Endothelial cell of umbilical vein (primary cell): ENCODE measurements at regions not wholly inside any gene's neighbourhood (a gene's known extent, or its start where the extent isn't known, plus 50 kb on each side); places are given as distances from the start of the nearest gene placed in this dataset.

Experiments used
- BruUV-seq: library from RNA; stranded (reverse); fragments of 400-500 nt; replicated peaks from 2 replicates; lab custom pipeline; 2021; lab: Mats Ljungman, UMichigan
- CTCF ChIA-PET: fragments of 300-600, 350-600 bp; sonication (Branson Sonifier 250); formaldehyde crosslinking; loops from one replicate; lab custom pipeline; 2021; ENCODE audit warnings: antibody characterized with exemption, inconsistent platforms; lab: Charles Lee
- POLR2A ChIA-PET: fragments of 300-600, 350-600 bp; sonication (Branson Sonifier 250); formaldehyde crosslinking; loops from one replicate; lab custom pipeline; 2021; ENCODE audit warnings: antibody characterized with exemption, inconsistent platforms; lab: Charles Lee
- DNase-seq: peaks from one replicate; pipeline ENCODE4 v3.0.0-alpha.2; 2011; ENCODE audit warnings: low read depth, low spot score
- FAIRE-seq: peaks from 2 replicates; lab custom pipeline; 2011; peaks lifted over from hg19 to GRCh38; lab: Jason Lieb, UNC
- H2AFZ ChIP-seq: 2 replicates; pipeline ENCODE4 v1.6.0; 2012; ENCODE audit warnings: low read depth, low read length, control low read depth, inconsistent platforms
- H3K27ac ChIP-seq: 2 replicates; pipeline ENCODE4 v1.5.1; 2011; ENCODE audit warnings: low read depth, mild to moderate bottlenecking, control low read depth, low read length, moderate library complexity; ENCODE audit not compliant: insufficient read depth
- H3K27me3 ChIP-seq, 2 experiments: 2 replicates each; pipeline versions ENCODE4 v1.6.0 to v1.6.1; 2011; ENCODE audit warnings: low read length in 2 of 2, mixed read lengths in 1 of 2; ENCODE audit not compliant: control insufficient read depth in 2 of 2, insufficient read depth in 2 of 2
- H3K36me3 ChIP-seq, 2 experiments: 2 replicates in 1 of 2; 3 replicates in 1 of 2; pipeline ENCODE4 v1.5.1; 2011; ENCODE audit warnings: low read length in 2 of 2, mild to moderate bottlenecking in 1 of 2, moderate library complexity in 1 of 2; ENCODE audit not compliant: control insufficient read depth in 2 of 2, insufficient read depth in 2 of 2; ENCODE audit errors: extremely low read depth in 1 of 2
- H3K4me1 ChIP-seq: 3 replicates; pipeline ENCODE4 v1.5.1; 2011; ENCODE audit warnings: mild to moderate bottlenecking, low read length; ENCODE audit not compliant: control insufficient read depth, insufficient read depth; ENCODE audit errors: extremely low read depth
- H3K4me2 ChIP-seq: 2 replicates; pipeline ENCODE4 v1.6.1; 2011; ENCODE audit warnings: low read length, control low read depth, mixed read lengths; ENCODE audit not compliant: insufficient read depth
- H3K4me3 ChIP-seq, 3 experiments: fragments of 200-600 bp in 1 of 3; sonication (generic), shearing (Covaris generic) in 1 of 3; replicated peaks in 1 of 3; 2 replicates each; pipeline ENCODE4 v1.5.1; 2011 to 2016; ENCODE audit warnings: control low read depth in 3 of 3, low read length in 3 of 3, mild to moderate bottlenecking in 2 of 3, inconsistent platforms in 1 of 3, low read depth in 1 of 3, moderate library complexity in 1 of 3; ENCODE audit not compliant: insufficient read depth in 1 of 3
- H3K79me2 ChIP-seq: 2 replicates; pipeline ENCODE4 v1.6.0; 2012; ENCODE audit warnings: low read length, inconsistent platforms; ENCODE audit not compliant: control insufficient read depth, insufficient read depth
- H3K9ac ChIP-seq: replicated peaks from 2 replicates; pipeline ENCODE3; 2011; ENCODE audit warnings: low read length, control low read depth; ENCODE audit not compliant: insufficient read depth; ENCODE audit errors: extremely low read depth
- H3K9me1 ChIP-seq: replicated peaks from 3 replicates; pipeline ENCODE4 v1.6.0; 2011; ENCODE audit warnings: mild to moderate bottlenecking, low read length; ENCODE audit not compliant: control insufficient read depth, insufficient read depth; ENCODE audit errors: extremely low read depth
- H3K9me3 ChIP-seq: replicated peaks from 2 replicates; pipeline ENCODE4 v1.5.1; 2012; ENCODE audit warnings: low read length, inconsistent platforms; ENCODE audit not compliant: control insufficient read depth, insufficient read depth
- H4K20me1 ChIP-seq: replicated peaks from 2 replicates; pipeline ENCODE3; 2011; ENCODE audit warnings: mild to moderate bottlenecking, low read length; ENCODE audit not compliant: control insufficient read depth, insufficient read depth; ENCODE audit errors: extremely low read depth
- EZH2 ChIP-seq: IDR thresholded peaks from 2 replicates; pipeline ENCODE4 v1.6.1; 2012; ENCODE audit warnings: borderline replicate concordance, low read depth, mild to moderate bottlenecking, moderate library complexity, low read length, inconsistent platforms; ENCODE audit not compliant: severe bottlenecking
- FOS ChIP-seq: IDR thresholded peaks from 2 replicates; pipeline ENCODE4 v1.6.1; 2011; ENCODE audit warnings: mild to moderate bottlenecking, low read length, moderate library complexity, borderline replicate concordance; ENCODE audit not compliant: insufficient read depth
- GATA2 ChIP-seq: IDR thresholded peaks from 2 replicates; pipeline ENCODE4 v1.7.0; 2011; ENCODE audit warnings: low read depth, mild to moderate bottlenecking, moderate library complexity, mixed read lengths, low read length; ENCODE audit not compliant: insufficient read length, insufficient read depth
- JUN ChIP-seq: IDR thresholded peaks from 2 replicates; pipeline ENCODE4 v1.6.1; 2011; ENCODE audit warnings: borderline replicate concordance, low read depth; ENCODE audit not compliant: insufficient read length, insufficient read depth
- MYC ChIP-seq: IDR thresholded peaks from one replicate; pipeline ENCODE4 v1.6.1; 2011; ENCODE audit warnings: mild to moderate bottlenecking, low read depth, low read length
- POLR2A ChIP-seq: IDR thresholded peaks from 2 replicates; pipeline ENCODE4 v1.6.1; 2012; ENCODE audit warnings: low read depth, mild to moderate bottlenecking, control low read depth, low read length
- POLR2AphosphoS5 ChIP-seq: IDR thresholded peaks from 2 replicates; pipeline ENCODE4 v1.6.1; 2012; ENCODE audit warnings: low read depth, mild to moderate bottlenecking, control low read depth, low read length, moderate library complexity; ENCODE audit not compliant: insufficient read depth
- dilution Hi-C: fragments of 300-500 bp; cut with MboI; formaldehyde crosslinking; loops from one replicate; pipeline ENCODE4 v1.15.0; 2019; ENCODE audit warnings: low sequenced_read_pairs; ENCODE audit not compliant: extremely low pct_ligation_motif_present
- intact Hi-C: fragments of 100-400 bp; cut with micrococcal nuclease; formaldehyde crosslinking; loops from one replicate; pipeline ENCODE4 v1.10.0; 2022
- TF ChIP-seq, protein P1 (sequence below): IDR thresholded peaks from 2 replicates; pipeline ENCODE4 v1.6.1; 2011; ENCODE audit not compliant: insufficient read depth, insufficient read length
- TF ChIP-seq, protein P2 (sequence below), 2 donors: IDR thresholded peaks; 1 replicate in 1 of 2; 2 replicates in 1 of 2; pipeline ENCODE4 v1.5.1; 2011; ENCODE audit warnings: low read length in 2 of 2, mild to moderate bottlenecking in 2 of 2, moderate library complexity in 2 of 2, control low read depth in 1 of 2, inconsistent platforms in 1 of 2, low read depth in 1 of 2; ENCODE audit not compliant: insufficient read depth in 1 of 2; ENCODE audit errors: extremely low read depth in 1 of 2

DNA sequence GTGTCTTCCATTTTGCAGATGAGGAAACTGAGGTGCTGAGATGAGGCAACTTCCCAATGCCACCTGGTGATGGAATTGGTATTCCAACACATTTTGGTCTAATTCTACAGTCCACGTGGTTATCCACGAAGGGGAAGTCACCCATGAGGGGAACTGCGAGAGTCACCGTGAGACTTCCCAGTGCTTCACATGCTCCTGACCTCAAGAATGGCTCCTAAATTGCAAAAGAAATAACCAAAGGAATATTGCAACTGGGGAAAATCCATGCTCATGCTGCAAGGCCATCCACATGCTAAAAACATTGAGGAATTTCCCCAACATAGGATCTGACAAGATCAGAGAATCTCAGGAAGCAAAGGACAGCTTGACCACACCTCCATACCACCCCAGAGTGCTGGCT, 153.9 kb downstream of the HS3ST3B1 start:
- dilution Hi-C loops: no loop called here
- Histone ChIP-seq H3K4me1 (no peaks in the 10 kb centered on the region), H4K20me1 (no peaks in the 10 kb centered on the region), H3K9me1 (no peaks in the 10 kb centered on the region), H3K79me2 (no peaks in the 10 kb centered on the region), H3K4me3 (no peak overlapping the region), H3K9ac (no peak overlapping the region), H3K9me3 (peaks cover 10% of the 10 kb centered on the region), H3K4me2 (no peak overlapping the region), H3K27me3 (no peaks in the 10 kb centered on the region), H2AFZ (no peak overlapping the region), H3K36me3 (no peaks in the 10 kb centered on the region), H3K27ac (no peak overlapping the region)
- no peak for TF ChIP-seq POLR2A
- no peak for TF ChIP-seq FOS
- TF ChIP-seq, protein P1, sequence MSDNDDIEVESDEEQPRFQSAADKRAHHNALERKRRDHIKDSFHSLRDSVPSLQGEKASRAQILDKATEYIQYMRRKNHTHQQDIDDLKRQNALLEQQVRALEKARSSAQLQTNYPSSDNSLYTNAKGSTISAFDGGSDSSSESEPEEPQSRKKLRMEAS: no peak
- intact Hi-C loops: no loop called here
- FAIRE-seq (no peak), DNase-seq (no peak)
- no TSS peak for BruUV-seq
- ChIA-PET POLR2A (no interaction called here), CTCF (no interaction called here)

DNA sequence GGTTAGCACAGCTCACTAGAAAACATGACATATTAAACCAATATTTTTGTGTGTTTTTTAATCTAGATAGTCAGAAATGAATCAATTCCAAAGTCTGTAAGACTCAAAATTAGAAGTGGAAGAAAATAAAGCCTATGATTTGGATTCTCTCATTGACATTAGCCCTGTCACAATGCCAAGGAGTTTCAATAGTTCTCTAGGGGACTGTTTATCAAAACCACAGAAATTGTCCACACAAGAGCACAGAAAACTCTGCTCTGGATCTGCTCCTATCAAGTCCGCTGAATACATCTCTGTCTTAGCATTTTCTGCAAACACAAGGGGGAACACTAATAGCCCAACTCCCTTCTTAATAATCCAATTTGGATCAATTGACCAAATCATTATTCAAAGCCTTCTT, 152.0 kb downstream of the HS3ST3B1 start:
- intact Hi-C loops: no loop called here
- ChIA-PET CTCF (no interaction called here), POLR2A (no interaction called here)
- no TSS peak for BruUV-seq
- TF ChIP-seq, protein P2, sequence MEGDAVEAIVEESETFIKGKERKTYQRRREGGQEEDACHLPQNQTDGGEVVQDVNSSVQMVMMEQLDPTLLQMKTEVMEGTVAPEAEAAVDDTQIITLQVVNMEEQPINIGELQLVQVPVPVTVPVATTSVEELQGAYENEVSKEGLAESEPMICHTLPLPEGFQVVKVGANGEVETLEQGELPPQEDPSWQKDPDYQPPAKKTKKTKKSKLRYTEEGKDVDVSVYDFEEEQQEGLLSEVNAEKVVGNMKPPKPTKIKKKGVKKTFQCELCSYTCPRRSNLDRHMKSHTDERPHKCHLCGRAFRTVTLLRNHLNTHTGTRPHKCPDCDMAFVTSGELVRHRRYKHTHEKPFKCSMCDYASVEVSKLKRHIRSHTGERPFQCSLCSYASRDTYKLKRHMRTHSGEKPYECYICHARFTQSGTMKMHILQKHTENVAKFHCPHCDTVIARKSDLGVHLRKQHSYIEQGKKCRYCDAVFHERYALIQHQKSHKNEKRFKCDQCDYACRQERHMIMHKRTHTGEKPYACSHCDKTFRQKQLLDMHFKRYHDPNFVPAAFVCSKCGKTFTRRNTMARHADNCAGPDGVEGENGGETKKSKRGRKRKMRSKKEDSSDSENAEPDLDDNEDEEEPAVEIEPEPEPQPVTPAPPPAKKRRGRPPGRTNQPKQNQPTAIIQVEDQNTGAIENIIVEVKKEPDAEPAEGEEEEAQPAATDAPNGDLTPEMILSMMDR (IDR thresholded peaks at IDR 0.05; ENCODE audit: extremely low read depth in 1 of 2, insufficient read depth in 1 of 2, low read depth in 1 of 2, low read length in 2 of 2): no peak
- TF ChIP-seq, protein P1: no peak
- TF ChIP-seq EZH2 (no peak), MYC (no peak), POLR2AphosphoS5 (no peak), JUN (no peak), FOS (no peak), POLR2A (no peak), GATA2 (no peak)
- H4K20me1 ChIP-seq: no peaks in the 10 kb centered on the region
- no peaks in the 10 kb centered on the region for H3K79me2 ChIP-seq
- DNase-seq (no peak), FAIRE-seq (no peak)
- no peak overlapping the region for H3K4me2 ChIP-seq
- H3K9ac ChIP-seq: no peak overlapping the region
- no peaks in the 10 kb centered on the region for H3K36me3 ChIP-seq
- no peak overlapping the region for H3K27ac ChIP-seq
- H3K9me3 ChIP-seq: peaks cover 13% of the 10 kb centered on the region
- dilution Hi-C loops: no loop called here
- no peak overlapping the region for H2AFZ ChIP-seq
- H3K4me1 ChIP-seq: no peaks in the 10 kb centered on the region
- H3K4me3 ChIP-seq: no peak overlapping the region
- H3K9me1 ChIP-seq: no peaks in the 10 kb centered on the region
- H3K27me3 ChIP-seq: no peaks in the 10 kb centered on the region
